NCI-H1694 treated with DMSO at 0.1 percent for 48 hours (cell line): ENCODE measurements at regions not wholly inside any gene's neighbourhood (a gene's known extent, or its start where the extent isn't known, plus 50 kb on each side); places are given as distances from the start of the nearest gene placed in this dataset.

ENCODE experiments used
- DNase-seq: peaks from one replicate; lab custom pipeline; 2025; lab: John Stamatoyannopoulos, UW

DNA sequence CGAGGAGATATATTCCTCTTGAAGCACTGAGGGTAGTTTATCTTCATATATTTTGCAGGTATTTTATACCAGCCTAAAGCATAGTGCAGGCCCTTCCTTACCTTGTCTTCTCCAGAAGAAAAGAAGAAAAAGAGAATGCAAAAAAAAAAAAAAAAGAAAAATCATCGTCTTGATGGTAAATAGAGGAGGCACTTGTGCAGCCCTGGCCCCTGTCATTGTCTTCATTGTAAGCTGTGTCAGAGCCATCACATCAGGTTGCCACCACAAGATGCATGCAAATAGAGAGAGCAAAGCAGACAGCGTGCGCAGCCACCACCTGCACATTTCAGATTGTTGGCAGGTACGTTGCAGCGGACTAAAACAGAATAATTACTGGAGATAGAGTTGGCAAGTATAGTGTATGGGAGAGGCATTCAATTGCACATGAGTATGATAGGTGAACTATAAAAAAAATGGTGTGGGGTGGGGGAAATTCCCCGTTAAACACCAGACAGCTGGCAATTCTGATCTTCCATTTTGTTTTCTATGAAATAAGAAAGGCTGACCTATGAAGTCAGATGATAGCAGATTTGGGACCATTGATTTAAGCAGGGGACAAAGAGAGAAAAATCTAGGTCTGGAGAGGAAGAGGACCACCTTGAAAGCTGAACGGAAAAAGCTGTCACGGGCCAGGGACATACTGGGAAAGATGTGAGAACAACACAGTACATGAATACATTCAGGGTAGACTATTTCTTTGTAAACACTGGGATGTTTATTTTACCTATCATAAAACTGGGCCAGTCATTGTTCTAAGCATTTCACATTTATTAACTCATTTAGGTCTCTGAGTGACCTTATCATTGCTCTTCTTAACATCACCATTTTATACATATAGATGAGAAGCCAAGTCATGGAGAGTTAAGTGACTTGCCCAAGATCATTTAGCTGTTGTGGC, 306.3 kb upstream of the SP8 start:
- DNase-seq = no peak

DNA sequence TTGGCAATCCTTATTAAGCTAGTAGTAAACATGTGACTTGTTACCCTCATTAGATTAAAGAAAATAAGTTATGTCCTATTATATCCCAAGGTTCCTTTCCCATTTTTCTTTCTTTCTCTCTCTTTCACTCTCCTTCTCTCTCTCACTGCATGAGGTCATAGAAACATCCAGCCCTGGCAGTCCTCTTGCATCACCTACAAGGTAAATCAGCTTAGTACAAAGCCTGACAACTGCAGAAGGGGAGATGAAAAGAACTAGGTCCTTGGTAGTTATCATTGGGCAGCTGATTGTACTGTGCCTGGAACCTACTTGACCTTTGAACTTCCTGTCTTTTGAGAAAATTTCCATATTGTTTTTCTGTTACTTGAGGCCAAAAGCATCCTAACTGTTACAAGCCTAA, 307.9 kb upstream of the SP8 start:
- no peak for DNase-seq

DNA sequence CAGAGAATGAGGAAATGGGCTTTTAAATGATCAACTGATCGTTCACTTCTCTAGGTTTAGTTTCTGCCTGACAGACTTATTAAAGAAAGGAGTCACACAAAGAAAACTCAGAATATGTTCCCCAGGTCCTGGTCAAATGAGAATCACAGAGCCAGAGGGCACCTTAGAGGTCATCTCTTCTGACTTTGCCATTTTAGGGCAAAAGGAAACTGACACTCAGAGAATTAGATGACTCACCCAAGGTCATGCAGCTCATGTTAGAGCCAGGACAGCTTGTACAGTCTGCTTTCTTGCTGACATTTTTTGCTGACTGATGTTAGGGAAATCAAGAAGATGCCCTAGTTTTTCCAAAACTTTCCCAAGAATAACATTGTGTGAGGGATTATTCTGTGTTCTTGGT, 312.7 kb upstream of the SP8 start:
- no peak for DNase-seq

DNA sequence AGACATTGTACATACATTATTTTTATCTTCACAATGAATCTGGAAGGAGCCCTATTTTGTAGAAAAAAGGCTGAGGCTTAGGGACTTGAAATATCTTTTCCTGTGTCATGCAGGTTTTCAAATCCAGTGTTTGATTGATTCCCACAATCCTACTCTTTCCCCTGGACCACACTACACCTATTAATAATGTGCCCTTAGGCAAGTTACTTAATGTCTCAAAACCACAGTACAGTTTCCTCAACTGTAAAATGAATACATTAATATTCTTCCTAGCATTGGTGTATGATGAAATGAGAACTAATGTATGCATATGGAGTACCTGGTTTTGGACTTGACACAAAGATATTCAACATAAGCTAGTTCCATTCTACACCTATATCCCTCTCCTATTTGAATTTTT, 313.3 kb upstream of the SP8 start:
- no peak for DNase-seq

DNA sequence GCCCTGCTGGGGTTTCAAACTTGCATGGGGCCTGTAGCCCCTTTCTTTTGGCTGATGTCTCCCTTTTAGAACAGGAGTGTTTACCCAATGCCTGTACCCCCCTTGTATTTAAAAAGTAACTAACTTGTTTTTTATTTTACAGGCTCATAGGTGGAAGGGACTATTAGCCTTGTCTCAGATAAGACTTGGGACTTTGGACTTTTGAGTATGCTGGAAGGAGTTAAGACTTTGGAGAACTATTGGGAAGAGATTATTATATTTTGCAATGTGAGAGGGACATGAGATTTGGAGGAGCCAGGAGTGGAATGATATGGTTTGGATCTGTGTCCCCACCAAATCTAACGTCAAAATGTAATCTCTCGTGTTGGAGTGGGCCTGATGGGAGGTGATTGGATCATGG, 314.9 kb upstream of the SP8 start:
- no peak for DNase-seq

DNA sequence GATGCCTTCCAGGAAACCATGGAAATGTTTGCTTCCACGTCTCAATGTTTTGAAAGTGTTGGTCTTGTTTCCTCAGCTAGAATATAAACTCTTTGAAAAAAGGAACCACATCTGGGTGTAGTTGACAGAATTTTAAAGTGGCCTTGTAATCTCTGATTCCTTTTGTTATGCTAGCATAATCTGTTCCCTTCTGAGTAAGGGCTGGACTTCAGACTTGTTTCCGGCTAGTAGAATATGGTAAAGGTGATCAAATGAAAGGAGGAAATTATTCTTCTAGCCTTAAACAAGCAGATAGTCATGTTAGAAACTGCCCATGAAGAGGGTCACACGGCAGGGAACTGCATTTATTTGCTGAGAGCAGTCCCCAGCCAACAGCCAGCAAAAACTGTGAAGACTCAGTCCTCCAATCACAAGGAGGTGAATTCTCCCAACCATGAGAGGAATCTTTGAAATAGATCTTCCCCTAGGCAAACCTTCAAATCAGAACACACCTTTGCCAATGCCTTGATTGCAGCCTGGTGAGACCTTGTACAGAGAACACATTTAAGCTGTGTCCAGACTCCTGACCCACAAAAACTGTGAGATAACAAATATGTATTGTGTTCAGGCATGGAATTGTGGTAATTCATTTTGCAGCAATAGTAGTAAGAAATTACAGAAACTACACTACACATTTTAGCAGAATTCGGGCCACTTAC, 316.9 kb upstream of the SP8 start:
- DNase-seq = no peak

DNA sequence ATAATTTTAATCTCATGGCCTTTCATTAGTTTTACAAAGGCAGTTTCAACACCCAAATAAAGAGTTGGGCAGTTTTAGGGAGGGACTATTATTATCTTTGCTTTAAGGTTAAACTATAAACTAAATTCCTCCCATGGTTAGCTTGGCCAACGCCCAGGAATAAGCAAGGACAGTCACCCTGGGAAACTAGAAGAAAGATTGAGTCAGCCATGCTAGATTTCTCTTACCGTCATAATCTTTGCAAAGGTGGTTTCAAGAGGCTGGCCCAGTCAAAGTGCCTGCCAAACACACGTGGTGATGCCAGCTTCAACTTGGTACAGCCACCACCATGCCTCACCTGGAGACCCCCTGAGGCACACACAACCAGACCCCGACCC, 317.4 kb upstream of the SP8 start:
- DNase-seq = no peak

DNA sequence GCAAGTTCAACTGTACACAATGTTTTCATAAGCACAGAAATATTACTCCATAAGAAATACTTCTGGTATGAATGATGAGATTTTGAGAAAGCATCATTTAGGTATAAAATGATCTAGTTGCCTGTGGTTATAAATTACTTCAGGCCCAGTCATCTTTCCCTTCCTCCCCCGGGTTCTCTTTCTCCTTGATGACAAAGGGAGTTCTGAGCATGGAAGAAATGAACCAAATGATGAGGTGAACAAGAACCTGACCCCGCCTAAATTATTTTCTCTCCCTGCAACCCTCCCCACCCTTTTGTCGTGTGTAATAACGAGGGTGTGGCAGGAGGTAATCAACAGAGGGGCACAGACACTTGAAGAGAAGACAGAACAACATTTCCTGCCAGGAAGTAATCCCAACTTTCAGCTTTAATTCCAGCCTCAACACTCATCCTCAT, 319.6 kb upstream of the SP8 start:
- no peak for DNase-seq

DNA sequence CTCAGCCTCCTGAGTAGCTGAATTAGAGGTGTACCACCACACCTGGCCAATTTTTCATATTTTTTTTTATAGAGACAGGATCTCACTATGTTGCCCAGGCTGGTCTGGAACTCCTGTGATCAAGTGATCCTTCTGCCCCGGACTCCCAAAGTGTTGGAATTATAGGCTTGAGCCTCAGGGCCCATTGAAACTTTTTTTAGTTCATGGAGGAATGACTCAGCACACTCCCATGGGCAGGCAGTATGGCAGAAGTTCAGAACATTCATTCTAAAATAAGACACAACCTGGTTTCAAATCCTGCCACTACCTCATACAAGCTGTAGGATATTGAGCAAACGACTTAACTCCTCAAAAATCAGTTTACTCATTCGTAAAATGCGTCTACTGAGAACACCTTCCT, 320.4 kb upstream of the SP8 start:
- DNase-seq = no peak

DNA sequence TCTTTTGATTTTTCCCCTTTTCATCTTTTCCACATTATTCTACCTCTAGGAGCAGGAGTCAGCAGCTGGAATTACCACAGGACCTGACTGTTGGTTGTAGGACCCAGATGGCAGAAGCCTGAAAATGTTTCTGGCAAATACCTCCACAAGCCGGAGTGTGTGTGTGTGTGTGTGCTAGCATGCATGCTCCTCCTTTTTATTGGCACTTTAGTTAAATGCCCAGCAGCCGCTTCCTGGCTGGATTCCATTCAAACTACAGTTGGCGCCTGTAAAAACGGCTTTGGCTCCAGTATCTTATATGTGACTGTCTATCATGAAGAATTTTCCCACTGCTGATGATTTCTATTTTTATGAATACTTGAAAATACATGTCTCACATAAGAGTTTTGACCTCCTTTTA, 319.7 kb upstream of the SP4 start:
- DNase-seq = no peak

DNA sequence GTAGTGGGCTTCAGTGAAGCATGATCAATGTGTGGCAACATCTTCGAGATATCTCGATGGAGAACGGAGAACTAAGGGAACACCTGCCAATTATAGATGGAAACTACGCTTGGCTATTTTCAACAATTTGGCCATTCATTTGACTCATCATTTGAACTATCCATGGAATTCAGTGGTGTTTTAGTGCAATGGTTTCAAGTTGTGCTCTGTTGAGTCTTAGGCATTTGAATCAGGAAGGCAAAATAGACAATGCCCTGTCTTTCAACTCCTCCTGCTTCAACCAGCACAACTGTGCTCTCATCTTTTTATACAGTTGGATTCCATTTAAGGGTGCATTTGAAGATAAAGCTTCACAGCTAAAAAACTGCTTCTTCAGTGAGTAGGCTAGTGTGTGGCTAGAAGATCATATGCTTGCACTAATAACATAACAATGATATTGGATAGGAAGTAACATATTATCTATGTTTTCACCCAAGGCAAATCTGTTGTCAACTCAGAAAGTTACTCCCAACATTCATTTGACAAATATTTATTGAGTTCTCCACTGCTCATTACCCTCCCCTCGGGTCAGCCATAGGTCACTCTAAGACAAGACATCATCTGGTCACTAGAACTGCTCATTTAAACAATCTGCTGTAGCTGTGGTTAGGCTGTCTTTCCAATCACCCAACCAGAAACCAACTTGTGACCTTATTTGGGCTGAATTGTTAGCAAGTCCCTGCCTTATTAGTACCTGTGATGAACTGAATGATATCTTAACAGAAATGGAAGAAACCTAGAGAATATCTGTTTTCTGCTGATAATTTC, 314.1 kb upstream of the SP4 start:
- no peak for DNase-seq

DNA sequence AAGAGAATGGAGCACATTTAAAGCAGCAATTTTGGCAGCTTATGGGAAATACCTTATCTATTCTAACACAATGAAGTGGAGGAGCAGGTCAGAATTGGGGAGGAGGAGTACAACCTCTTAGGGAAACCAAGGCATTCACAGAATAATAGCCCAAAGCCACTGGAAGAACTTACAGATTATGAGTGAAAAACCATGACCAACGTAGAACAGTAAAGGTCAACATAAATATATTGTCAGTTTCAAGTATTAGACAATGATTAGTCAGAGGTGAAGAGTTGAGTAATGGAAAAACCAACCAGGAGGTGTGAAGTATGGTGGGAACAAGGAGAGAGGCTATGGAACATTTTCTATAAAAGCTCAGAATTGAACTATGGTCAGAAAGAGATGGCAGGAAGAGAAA, 304.3 kb upstream of the SP4 start:
- no peak for DNase-seq

DNA sequence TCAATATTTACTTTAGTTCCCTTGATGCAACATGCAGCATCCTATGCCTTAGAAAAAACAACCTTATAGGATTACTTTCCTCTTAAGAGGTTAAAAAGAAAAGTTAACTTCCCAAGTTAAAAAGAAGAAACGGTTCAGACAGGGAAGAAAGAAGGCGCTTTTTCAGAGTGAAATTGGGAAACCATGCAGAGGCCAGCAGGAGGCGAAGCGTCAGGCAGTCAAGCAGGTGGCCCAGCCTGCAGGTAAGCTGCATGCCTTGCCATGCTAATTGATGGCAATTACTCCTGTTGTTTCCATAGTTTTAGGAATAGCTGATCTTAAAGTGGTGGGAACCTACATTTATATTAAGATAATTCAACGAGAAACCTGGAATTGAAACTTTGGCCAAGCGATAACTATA, 302.6 kb upstream of the SP4 start:
- DNase-seq = no peak

DNA sequence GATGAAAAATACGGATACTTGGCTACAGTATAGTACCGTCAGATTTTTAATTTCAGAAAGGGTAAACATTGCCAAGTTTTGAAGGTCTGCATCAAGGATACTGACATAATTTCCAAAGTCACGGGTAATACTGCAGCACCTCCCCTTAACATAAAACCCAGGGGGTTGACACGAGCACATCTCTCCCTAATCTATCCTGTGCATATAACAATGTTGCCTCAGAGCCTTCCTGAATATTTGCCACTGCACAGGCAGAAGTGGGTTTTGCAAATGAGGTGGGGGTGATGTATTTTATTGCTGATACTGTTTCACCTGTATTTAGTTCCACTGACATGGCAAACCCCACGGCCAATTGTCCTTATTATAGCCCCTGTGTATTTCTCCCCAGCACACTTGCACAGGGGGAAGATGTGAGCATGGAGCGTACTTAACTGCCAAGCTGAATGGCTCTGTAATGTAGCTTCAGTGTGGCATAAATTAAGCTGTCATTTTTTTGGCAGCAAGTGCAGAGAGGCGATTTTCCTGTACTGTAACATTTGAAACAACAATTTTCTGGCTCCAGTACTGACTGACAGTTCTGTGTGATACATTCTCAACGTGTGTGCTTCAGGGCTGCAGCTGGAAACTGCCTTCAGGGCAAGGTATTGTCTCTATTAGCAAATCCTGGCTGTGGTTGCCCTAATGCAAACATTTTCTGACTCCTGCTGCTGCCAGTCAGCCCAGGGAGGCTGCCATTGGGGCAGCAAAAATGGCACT, 299.6 kb upstream of the SP4 start:
- DNase-seq = no peak

DNA sequence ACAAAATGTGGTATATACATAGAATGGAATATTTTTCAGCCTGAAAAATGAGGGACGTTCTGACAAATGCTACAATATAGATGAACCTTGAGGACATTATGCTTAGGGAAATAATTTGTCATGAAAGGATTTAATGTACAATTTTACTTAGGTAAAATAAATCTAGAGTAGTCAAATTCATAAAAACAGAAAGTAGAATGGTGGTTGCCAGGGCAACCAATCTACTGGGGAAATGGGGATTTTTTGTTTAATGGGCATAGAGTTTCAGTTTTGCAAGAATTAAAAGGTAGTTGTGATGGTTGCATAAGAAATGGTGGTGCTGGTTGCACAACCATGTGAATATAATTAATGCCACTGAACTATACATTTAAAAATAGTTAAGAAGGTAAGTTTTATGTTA, 296.0 kb upstream of the SP4 start:
- no peak for DNase-seq

DNA sequence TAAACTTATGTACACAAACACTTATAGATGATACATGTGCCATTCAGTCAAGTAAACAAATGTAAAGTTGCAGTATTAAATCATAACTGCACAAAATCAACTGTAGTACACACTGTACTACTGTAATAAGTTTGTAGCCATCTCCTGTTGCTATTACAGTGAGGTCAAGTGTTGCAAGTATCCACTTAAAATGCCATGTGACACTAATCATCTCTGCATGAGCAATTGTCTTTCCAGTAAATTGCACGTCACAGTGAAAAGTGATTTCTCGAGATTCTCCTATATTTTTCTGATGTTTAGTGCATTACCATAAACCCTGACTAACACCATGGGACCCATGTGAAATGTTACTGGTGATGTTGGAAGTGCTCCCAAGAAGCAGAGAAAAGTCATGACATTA, 293.3 kb upstream of the SP4 start:
- no peak for DNase-seq

DNA sequence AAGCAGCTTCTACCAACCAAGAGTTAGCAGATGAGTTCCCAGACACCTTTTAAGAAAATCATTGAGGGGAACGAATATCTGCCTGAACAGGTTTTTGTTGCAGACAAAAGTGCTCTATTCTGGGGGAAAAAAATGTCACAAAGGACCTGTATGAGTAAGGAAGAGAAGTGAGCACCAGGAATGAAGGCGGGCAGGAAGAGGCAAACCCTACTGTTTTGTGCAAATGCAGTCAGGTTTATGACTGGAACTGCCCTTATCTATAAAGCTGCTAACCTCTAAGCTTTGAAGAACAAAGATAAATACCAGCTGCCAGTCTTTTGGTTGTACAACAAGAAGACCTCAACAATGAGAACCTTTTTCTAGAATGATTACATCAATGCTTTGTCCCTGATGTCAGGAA, 292.4 kb upstream of the SP4 start:
- no peak for DNase-seq

DNA sequence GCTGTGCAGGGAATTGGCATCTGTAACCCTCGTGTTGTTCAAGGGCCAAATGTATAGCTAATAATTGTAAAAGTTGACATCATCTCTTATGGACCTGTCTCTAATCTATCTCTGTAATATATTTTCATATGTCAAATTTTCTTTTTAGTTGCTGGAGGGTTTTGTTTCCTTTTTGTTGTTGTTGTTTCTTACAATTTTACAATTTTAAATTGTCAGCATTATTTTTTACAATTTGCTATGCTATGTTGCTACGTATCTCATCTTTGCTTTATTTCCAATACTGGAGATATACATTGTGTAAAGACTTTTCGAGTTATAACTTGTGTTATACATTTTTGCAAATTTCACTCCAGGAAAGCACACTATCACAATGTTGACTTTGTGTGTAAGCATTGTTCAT, 290.2 kb upstream of the SP4 start:
- no peak for DNase-seq

DNA sequence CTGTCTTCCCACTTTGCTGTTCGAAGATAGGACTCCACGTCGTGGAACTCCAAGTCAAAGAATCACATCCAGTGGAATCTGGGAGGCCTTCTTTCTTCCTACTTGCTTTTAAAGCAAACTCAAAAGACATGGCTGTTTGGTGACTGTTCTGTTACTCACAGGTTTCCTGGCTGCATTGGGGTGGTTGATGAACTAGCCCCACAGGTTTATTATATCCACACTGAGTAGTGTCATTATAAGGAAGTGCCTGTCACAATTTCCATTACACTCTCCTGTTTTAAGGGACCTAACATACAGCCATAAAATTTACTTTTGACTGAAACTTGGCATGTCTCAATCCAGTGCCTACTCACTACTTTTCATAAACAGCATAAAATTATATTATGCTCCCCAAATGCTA, 287.3 kb upstream of the SP4 start:
- DNase-seq = no peak

DNA sequence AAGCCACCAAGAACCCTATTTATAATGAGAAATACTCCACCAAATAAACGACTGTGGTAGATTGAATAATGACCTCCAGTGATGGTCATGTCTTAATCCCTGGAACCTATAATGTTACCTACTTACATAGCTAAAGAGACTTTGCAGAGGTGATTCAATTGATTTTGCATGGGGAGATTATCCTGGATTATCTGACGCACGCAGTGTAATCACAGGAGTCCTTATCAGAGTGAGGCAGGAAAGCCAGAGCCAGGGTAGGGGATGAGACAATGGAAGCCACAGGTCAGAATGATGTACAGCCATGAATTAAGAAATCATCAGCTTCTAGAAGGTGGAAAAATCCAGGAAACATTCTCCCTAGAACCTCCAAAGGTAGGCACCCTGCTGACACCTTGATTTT, 286.4 kb upstream of the SP4 start:
- no peak for DNase-seq

DNA sequence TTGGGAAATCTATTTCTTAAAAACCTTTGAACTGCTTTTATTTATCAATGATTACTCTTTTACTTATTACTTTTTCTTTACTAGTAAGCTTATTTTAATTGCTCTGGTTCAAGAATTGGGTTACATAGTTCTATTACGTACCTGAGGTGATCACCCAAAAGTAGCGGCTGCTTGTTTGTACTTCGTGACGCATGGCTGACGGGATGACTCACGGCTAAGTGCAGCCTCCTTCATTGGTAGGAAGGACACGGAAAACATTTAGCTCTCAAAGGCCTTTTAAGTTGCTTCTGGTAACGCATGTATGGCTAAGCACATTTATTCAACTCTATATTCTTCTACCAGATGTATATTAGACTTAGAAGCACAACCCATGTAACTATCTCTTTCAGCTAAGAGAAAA, 285.8 kb upstream of the SP4 start:
- no peak for DNase-seq
